HCT116 (cell line): ENCODE measurements at regions not wholly inside any gene's neighbourhood (a gene's known extent, or its start where the extent isn't known, plus 50 kb on each side); places are given as distances from the start of the nearest gene placed in this dataset.

Source experiments
- ATAC-seq: fragments of 200-7000 bp; cut with Tn5 transposase; 2 replicates; pipeline ENCODE4 v1.9.1; 2020; ENCODE audit warnings: mild to moderate bottlenecking, moderate library complexity
- BruUV-seq: library from RNA; stranded (reverse); fragments of 400-500 nt; replicated peaks from 2 replicates; lab custom pipeline; 2021; lab: Mats Ljungman, UMichigan
- CTCF ChIA-PET: fragments of 300-600 bp; sonication (Branson Sonifier 250); formaldehyde crosslinking; loops from one replicate; lab custom pipeline; 2021; ENCODE audit warnings: antibody characterized with exemption; lab: Charles Lee
- POLR2A ChIA-PET: fragments of 300-600, 350-600 bp; sonication (Branson Sonifier 250); formaldehyde crosslinking; loops from one replicate; lab custom pipeline; 2021; ENCODE audit warnings: antibody characterized with exemption; lab: Charles Lee
- RAD21 ChIA-PET, 2 experiments: fragments of 300-600 bp; sonication (Branson Sonifier 250); formaldehyde crosslinking; loops; one replicate each; lab custom pipeline; 2023; ENCODE audit warnings: low total read pairs in 2 of 2; ENCODE audit not compliant: uncharacterized antibody in 2 of 2, unreplicated experiment in 2 of 2, low non-redundant PET in 1 of 2; lab: Charles Lee
- DNase-seq: peaks from one replicate; pipeline ENCODE4 v3.0.0-alpha.2; 2010; ENCODE audit warnings: low read depth, low spot score
- H2AFZ ChIP-seq: fragments of 200-600 bp; shearing (Covaris generic), sonication (generic); 2 replicates; pipeline ENCODE4 v1.6.1; 2017; ENCODE audit warnings: low read depth, mixed run types, mixed read lengths, antibody characterized with exemption, low read length; ENCODE audit not compliant: poor library complexity, severe bottlenecking
- H3K27ac ChIP-seq: 2 replicates; pipeline ENCODE4 v1.5.1; 2012; ENCODE audit warnings: low read depth, low read length
- H3K27me3 ChIP-seq: fragments of 200-600 bp; sonication (generic); 2 replicates; pipeline ENCODE4 v1.6.1; 2016; ENCODE audit warnings: mixed run types, low read length, mixed read lengths; ENCODE audit not compliant: insufficient read depth
- H3K36me3 ChIP-seq, 2 experiments: fragments of 200-500 bp in 1 of 2; fragments of 200-600 bp in 1 of 2; sonication (Bioruptor generic) in 1 of 2; sonication (generic) in 1 of 2; 2 replicates each; pipeline versions ENCODE4 v1.5.1 to v1.6.1; 2014 to 2016; ENCODE audit warnings: low read length in 2 of 2, inconsistent platforms in 1 of 2, mixed read lengths in 1 of 2, mixed run types in 1 of 2; ENCODE audit not compliant: insufficient read depth in 2 of 2, control insufficient read depth in 1 of 2
- H3K4me1 ChIP-seq, 2 experiments: fragments of 200-600 bp in 1 of 2; sonication (generic) in 1 of 2; 2 replicates each; pipeline versions ENCODE4 v1.5.1 to v1.6.1; 2012 to 2017; ENCODE audit warnings: low read length in 2 of 2, inconsistent platforms in 1 of 2, mild to moderate bottlenecking in 1 of 2, mixed read lengths in 1 of 2, mixed run types in 1 of 2, moderate library complexity in 1 of 2; ENCODE audit not compliant: insufficient read depth in 2 of 2, control insufficient read depth in 1 of 2
- H3K4me2 ChIP-seq: fragments of 200-600 bp; sonication (generic); 2 replicates; pipeline ENCODE4 v1.6.1; 2017; ENCODE audit warnings: mixed run types, low read length, mixed read lengths
- H3K4me3 ChIP-seq, 2 experiments: fragments of 200-600 bp in 1 of 2; sonication (generic) in 1 of 2; replicated peaks in 1 of 2; 2 replicates each; pipeline ENCODE4 v1.5.1; 2011 to 2016; ENCODE audit warnings: low read length in 2 of 2, control low read depth in 1 of 2, low read depth in 1 of 2, mild to moderate bottlenecking in 1 of 2, mixed read lengths in 1 of 2, mixed run types in 1 of 2
- H3K79me2 ChIP-seq: fragments of 200-600 bp; sonication (generic); 2 replicates; pipeline ENCODE4 v1.6.1; 2017; ENCODE audit warnings: mild to moderate bottlenecking, mixed run types, low read length, moderate library complexity, mixed read lengths; ENCODE audit not compliant: insufficient read depth
- H3K9ac ChIP-seq: fragments of 200-600 bp; sonication (generic); 2 replicates; pipeline ENCODE4 v1.6.1; 2016; ENCODE audit warnings: low read length, mixed read lengths
- H3K9me2 ChIP-seq: fragments of 200-600 bp; sonication (generic), shearing (Covaris generic); 2 replicates; pipeline ENCODE4 v1.6.1; 2017; ENCODE audit warnings: mixed run types, mild to moderate bottlenecking, moderate library complexity; ENCODE audit not compliant: insufficient read depth
- H3K9me3 ChIP-seq, 2 experiments: fragments of 200-500 bp in 1 of 2; fragments of 200-600 bp in 1 of 2; sonication (Bioruptor generic) in 1 of 2; sonication (generic) in 1 of 2; 2 replicates each; pipeline ENCODE4 v1.6.1; 2014 to 2017; ENCODE audit warnings: low read length in 2 of 2, mixed read lengths in 2 of 2, inconsistent platforms in 1 of 2, low read depth in 1 of 2, mild to moderate bottlenecking in 1 of 2, mixed run types in 1 of 2, moderate library complexity in 1 of 2; ENCODE audit not compliant: control insufficient read depth in 1 of 2, insufficient read depth in 1 of 2
- H4K20me1 ChIP-seq: fragments of 200-600 bp; sonication (generic), shearing (Covaris generic); 2 replicates; pipeline ENCODE4 v1.6.1; 2017; ENCODE audit warnings: mixed run types, mild to moderate bottlenecking, moderate library complexity; ENCODE audit not compliant: insufficient read depth
- CBX3 ChIP-seq: IDR thresholded peaks from 2 replicates; pipeline ENCODE4 v1.6.1; 2012; ENCODE audit warnings: low read depth
- CEBPB ChIP-seq: IDR thresholded peaks from 2 replicates; pipeline ENCODE4 v1.6.1; 2012; ENCODE audit warnings: low read depth
- EGR1 ChIP-seq: IDR thresholded peaks from 2 replicates; pipeline ENCODE4 v1.6.1; 2012; ENCODE audit warnings: low read depth
- ELF1 ChIP-seq: IDR thresholded peaks from 2 replicates; pipeline ENCODE4 v1.6.1; 2012; ENCODE audit warnings: low read depth, borderline replicate concordance
- POLR2AphosphoS5 ChIP-seq: IDR thresholded peaks from 2 replicates; pipeline ENCODE4 v1.6.1; 2011; ENCODE audit warnings: mild to moderate bottlenecking, low read depth, low read length, moderate library complexity
- intact Hi-C: fragments of 100-400 bp; cut with micrococcal nuclease; formaldehyde crosslinking; loops from 2 replicates; pipeline ENCODE4 v1.10.0; 2022
- TF ChIP-seq, protein P1 (sequence below): IDR thresholded peaks from 2 replicates; pipeline ENCODE4 v1.6.1; 2011; ENCODE audit warnings: mild to moderate bottlenecking, low read length, moderate library complexity; ENCODE audit not compliant: insufficient replicate concordance; ENCODE audit errors: extremely low read depth
- TF ChIP-seq, protein P2 (sequence below), 3 experiments: fragments of 200-600 bp in 1 of 3; sonication (generic) in 1 of 3; IDR thresholded peaks in 2 of 3; conservative IDR thresholded peaks in 1 of 3; 2 replicates each; pipeline ENCODE4 v1.5.1; 2012 to 2017; ENCODE audit warnings: low read depth in 2 of 3, low read length in 2 of 3, antibody characterized with exemption in 1 of 3, borderline replicate concordance in 1 of 3, control low read depth in 1 of 3, mild to moderate bottlenecking in 1 of 3, mixed read lengths in 1 of 3, mixed run types in 1 of 3, moderate library complexity in 1 of 3; ENCODE audit not compliant: insufficient read depth in 1 of 3
- TF ChIP-seq, protein P3 (sequence below): IDR thresholded peaks from 2 replicates; pipeline ENCODE4 v1.6.1; 2012
- TF ChIP-seq, protein P4 (sequence below): IDR thresholded peaks from 2 replicates; pipeline ENCODE4 v1.6.1; 2012

GRCh38 chr7:16368885-16369284 is 52.5 kb downstream of the CRPPA start:
- no peak overlapping the region for H3K27ac ChIP-seq
- H3K4me3 ChIP-seq: no peak overlapping the region
- no peaks in the 10 kb centered on the region for H4K20me1 ChIP-seq
- no peak for TF ChIP-seq POLR2AphosphoS5
- TF ChIP-seq, protein P1, sequence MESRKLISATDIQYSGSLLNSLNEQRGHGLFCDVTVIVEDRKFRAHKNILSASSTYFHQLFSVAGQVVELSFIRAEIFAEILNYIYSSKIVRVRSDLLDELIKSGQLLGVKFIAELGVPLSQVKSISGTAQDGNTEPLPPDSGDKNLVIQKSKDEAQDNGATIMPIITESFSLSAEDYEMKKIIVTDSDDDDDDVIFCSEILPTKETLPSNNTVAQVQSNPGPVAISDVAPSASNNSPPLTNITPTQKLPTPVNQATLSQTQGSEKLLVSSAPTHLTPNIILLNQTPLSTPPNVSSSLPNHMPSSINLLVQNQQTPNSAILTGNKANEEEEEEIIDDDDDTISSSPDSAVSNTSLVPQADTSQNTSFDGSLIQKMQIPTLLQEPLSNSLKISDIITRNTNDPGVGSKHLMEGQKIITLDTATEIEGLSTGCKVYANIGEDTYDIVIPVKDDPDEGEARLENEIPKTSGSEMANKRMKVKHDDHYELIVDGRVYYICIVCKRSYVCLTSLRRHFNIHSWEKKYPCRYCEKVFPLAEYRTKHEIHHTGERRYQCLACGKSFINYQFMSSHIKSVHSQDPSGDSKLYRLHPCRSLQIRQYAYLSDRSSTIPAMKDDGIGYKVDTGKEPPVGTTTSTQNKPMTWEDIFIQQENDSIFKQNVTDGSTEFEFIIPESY: no peak
- H3K27me3 ChIP-seq: no peaks in the 10 kb centered on the region
- H3K9ac ChIP-seq: no peak overlapping the region
- H3K79me2 ChIP-seq: no peaks in the 10 kb centered on the region
- H3K9me2 ChIP-seq: no peaks in the 10 kb centered on the region
- no peaks in the 10 kb centered on the region for H3K4me1 ChIP-seq
- ChIA-PET POLR2A (no interaction called here), RAD21 (no interaction called here), CTCF (no interaction called here)
- ATAC-seq: no peak
- H2AFZ ChIP-seq: no peak overlapping the region
- intact Hi-C loops: no loop called here
- DNase-seq: no peak
- H3K4me2 ChIP-seq: no peak overlapping the region
- no TSS peak for BruUV-seq
- H3K36me3 ChIP-seq: no peaks in the 10 kb centered on the region
- H3K9me3 ChIP-seq: no peaks in the 10 kb centered on the region

DNA sequence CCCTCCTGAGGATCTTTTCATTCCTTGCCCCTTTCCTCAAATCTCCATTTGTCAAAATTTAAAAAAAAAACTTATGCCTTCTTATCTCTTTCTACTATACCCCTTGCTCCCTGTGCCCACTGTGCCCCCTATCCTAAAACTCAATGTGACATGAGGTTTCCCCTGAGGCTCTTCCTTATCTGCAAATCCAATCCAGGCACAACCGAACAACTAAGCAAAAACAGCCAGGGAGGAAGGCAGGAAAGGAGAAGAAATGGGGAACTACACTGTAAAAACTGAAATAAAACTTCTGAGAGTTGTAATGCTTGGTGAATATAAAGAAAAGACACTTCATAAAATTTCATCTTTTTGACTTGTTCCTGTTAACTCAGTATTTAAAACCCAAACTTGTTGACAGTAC is 54.2 kb downstream of the CRPPA start:
- TF ChIP-seq, protein P2, sequence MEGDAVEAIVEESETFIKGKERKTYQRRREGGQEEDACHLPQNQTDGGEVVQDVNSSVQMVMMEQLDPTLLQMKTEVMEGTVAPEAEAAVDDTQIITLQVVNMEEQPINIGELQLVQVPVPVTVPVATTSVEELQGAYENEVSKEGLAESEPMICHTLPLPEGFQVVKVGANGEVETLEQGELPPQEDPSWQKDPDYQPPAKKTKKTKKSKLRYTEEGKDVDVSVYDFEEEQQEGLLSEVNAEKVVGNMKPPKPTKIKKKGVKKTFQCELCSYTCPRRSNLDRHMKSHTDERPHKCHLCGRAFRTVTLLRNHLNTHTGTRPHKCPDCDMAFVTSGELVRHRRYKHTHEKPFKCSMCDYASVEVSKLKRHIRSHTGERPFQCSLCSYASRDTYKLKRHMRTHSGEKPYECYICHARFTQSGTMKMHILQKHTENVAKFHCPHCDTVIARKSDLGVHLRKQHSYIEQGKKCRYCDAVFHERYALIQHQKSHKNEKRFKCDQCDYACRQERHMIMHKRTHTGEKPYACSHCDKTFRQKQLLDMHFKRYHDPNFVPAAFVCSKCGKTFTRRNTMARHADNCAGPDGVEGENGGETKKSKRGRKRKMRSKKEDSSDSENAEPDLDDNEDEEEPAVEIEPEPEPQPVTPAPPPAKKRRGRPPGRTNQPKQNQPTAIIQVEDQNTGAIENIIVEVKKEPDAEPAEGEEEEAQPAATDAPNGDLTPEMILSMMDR (IDR thresholded peaks at IDR 0.05 in 2 of 3, conservative IDR thresholded peaks at IDR 0.05 in 1 of 3; ENCODE audit: borderline replicate concordance in 1 of 3, insufficient read depth in 1 of 3, low read depth in 2 of 3, low read length in 2 of 3): no peak
- TF ChIP-seq, protein P3, sequence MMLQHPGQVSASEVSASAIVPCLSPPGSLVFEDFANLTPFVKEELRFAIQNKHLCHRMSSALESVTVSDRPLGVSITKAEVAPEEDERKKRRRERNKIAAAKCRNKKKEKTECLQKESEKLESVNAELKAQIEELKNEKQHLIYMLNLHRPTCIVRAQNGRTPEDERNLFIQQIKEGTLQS: no peak
- no peak for TF ChIP-seq CBX3
- no peak for TF ChIP-seq ELF1
- TF ChIP-seq EGR1: no peak
- TF ChIP-seq CEBPB: no peak
- TF ChIP-seq, protein P4, sequence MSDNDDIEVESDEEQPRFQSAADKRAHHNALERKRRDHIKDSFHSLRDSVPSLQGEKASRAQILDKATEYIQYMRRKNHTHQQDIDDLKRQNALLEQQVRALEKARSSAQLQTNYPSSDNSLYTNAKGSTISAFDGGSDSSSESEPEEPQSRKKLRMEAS: no peak
- no TSS peak for BruUV-seq
- H3K27ac ChIP-seq: no peak overlapping the region
- H3K9ac ChIP-seq: no peak overlapping the region
- CTCF ChIA-PET: no interaction called here
- intact Hi-C loops: no loop called here
- RAD21 ChIA-PET: no interaction called here
- ATAC-seq: no peak
- H3K27me3 ChIP-seq: no peaks in the 10 kb centered on the region
- H3K9me3 ChIP-seq: no peaks in the 10 kb centered on the region
- H3K4me3 ChIP-seq: no peak overlapping the region
- no peaks in the 10 kb centered on the region for H3K79me2 ChIP-seq
- DNase-seq: no peak
- no peak overlapping the region for H2AFZ ChIP-seq
- no peaks in the 10 kb centered on the region for H3K9me2 ChIP-seq
- H4K20me1 ChIP-seq: no peaks in the 10 kb centered on the region
- H3K4me1 ChIP-seq: no peaks in the 10 kb centered on the region
- POLR2A ChIA-PET: no interaction called here
- H3K4me2 ChIP-seq: no peak overlapping the region
- no peaks in the 10 kb centered on the region for H3K36me3 ChIP-seq
